HG02973 (cell line): ENCODE measurements at regions not wholly inside any gene's neighbourhood (a gene's known extent, or its start where the extent isn't known, plus 50 kb on each side); places are given as distances from the start of the nearest gene placed in this dataset.
"Not testable (repeated sequence)": the region's sequence is repeated elsewhere in the genome, so short reads cannot be mapped to it uniquely, and the experiment has no call there.

ENCODE experiments used
- ATAC-seq: cut with Tn5 transposase; IDR thresholded peaks from one replicate; pipeline ENCODE4 v1.9.1; 2021; ENCODE audit warnings: moderate library complexity; ENCODE audit not compliant: unreplicated experiment

GRCh38 chr17:77560841-77561240, 397.7 kb upstream of the TNRC6C start:
- no peak for ATAC-seq

- ATAC-seq = not testable (repeated sequence)
Observed at GRCh38 chr17:77562361-77562760, 396.1 kb upstream of the TNRC6C start.

GRCh38 chr17:77563439-77564102, 394.9 kb upstream of the TNRC6C start:
- ATAC-seq = no peak

- ATAC-seq = no peak
Observed at GRCh38 chr17:77564278-77564920, 394.1 kb upstream of the TNRC6C start.

GRCh38 chr17:77565166-77565565, 393.3 kb upstream of the TNRC6C start:
- no peak for ATAC-seq

GRCh38 chr17:77566151-77566550, 392.4 kb upstream of the TNRC6C start:
- no peak for ATAC-seq

GRCh38 chr17:77566566-77567138, 391.9 kb upstream of the TNRC6C start:
- no peak for ATAC-seq

- no peak for ATAC-seq
Observed at GRCh38 chr17:77568540-77568939, 390.0 kb upstream of the TNRC6C start.

GRCh38 chr17:77569846-77570564, 388.5 kb upstream of the TNRC6C start:
- no peak for ATAC-seq

- no peak for ATAC-seq
Observed at GRCh38 chr17:77570565-77570898, 388.0 kb upstream of the TNRC6C start.

GRCh38 chr17:77571155-77571981, 387.1 kb upstream of the TNRC6C start:
- no peak for ATAC-seq

GRCh38 chr17:77572065-77572601, 386.4 kb upstream of the TNRC6C start:
- no peak for ATAC-seq

GRCh38 chr17:77572851-77573250, 385.7 kb upstream of the TNRC6C start:
- no peak for ATAC-seq

- no peak for ATAC-seq
Observed at GRCh38 chr17:77577491-77577890, 381.0 kb upstream of the TNRC6C start.

GRCh38 chr17:77579131-77579530, 379.4 kb upstream of the TNRC6C start:
- ATAC-seq = no peak

GRCh38 chr17:77579682-77580081, 378.8 kb upstream of the TNRC6C start:
- no peak for ATAC-seq

- ATAC-seq = no peak
Observed at GRCh38 chr17:77580531-77581270, 377.8 kb upstream of the TNRC6C start.

- no peak for ATAC-seq
Observed at GRCh38 chr17:77581480-77581879, 377.0 kb upstream of the TNRC6C start.

GRCh38 chr17:77585142-77585860, 373.2 kb upstream of the TNRC6C start:
- no peak for ATAC-seq
